Lower lobe of right lung (tissue), 2 donors: ENCODE measurements at regions not wholly inside any gene's neighbourhood (a gene's known extent, or its start where the extent isn't known, plus 50 kb on each side); places are given as distances from the start of the nearest gene placed in this dataset.

Experiments used
- ATAC-seq, 2 donors: fragments of 200-7000 bp; cut with Tn5 transposase; one replicate each; pipeline ENCODE4 v1.9.1; 2020 to 2022; ENCODE audit warnings: mild to moderate bottlenecking in 2 of 2, moderate library complexity in 2 of 2
- DNase-seq: peaks from one replicate; pipeline ENCODE4 v3.0.0-alpha.2; 2020
- H3K27ac ChIP-seq: fragments of 200-600 bp; one replicate; pipeline ENCODE4 v1.8.0; 2022
- H3K27me3 ChIP-seq: fragments of 200-600 bp; one replicate; pipeline ENCODE4 v1.8.0; 2022; ENCODE audit warnings: low read depth
- H3K36me3 ChIP-seq: fragments of 200-600 bp; one replicate; pipeline ENCODE4 v1.8.0; 2022; ENCODE audit warnings: mild to moderate bottlenecking
- H3K4me1 ChIP-seq: fragments of 200-600 bp; one replicate; pipeline ENCODE4 v1.8.0; 2022
- H3K4me3 ChIP-seq: fragments of 200-600 bp; one replicate; pipeline ENCODE4 v1.8.0; 2022; ENCODE audit warnings: mild to moderate bottlenecking
- H3K9me3 ChIP-seq: fragments of 200-600 bp; one replicate; pipeline ENCODE4 v1.8.0; 2022
- intact Hi-C: fragments of 100-400 bp; cut with DNase I; formaldehyde crosslinking; loops from one replicate; pipeline ENCODE4 v1.11.0; 2022
- TF ChIP-seq, protein P1 (sequence below): fragments of 200-600 bp; IDR thresholded peaks from one replicate; pipeline ENCODE4 v1.8.0; 2022; ENCODE audit warnings: antibody characterized with exemption, mild to moderate bottlenecking
- donor health status: DM: no; HTN: yes; CAD: no; lungs with severe emphysema.

DNA sequence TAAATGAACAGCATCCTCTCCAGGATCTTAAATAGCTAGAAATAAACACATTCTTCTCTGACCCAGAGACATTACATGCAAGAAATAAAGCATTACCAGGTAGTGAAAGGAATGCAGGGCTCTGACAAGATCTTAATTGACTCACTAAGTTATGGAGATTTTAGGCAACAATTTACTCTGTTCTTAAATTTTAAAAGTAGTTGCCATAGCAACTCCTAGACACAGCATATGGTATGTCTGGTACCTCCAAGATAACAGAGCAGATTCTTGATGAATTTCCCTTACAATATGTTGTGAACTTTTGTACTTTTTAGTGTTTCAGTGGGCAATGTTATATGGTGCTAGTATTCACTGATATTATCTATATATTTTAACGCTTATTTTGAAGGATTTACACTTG lies 76.7 kb upstream of the G2E3 start:
- no peaks in the 10 kb centered on the region for H3K36me3 ChIP-seq
- H3K4me1 ChIP-seq = no peaks in the 10 kb centered on the region
- no peak for ATAC-seq
- H3K9me3 ChIP-seq = no peaks in the 10 kb centered on the region
- no peaks in the 10 kb centered on the region for H3K27me3 ChIP-seq
- DNase-seq = no peak
- no peak overlapping the region for H3K27ac ChIP-seq
- no peak overlapping the region for H3K4me3 ChIP-seq
- TF ChIP-seq, protein P1, sequence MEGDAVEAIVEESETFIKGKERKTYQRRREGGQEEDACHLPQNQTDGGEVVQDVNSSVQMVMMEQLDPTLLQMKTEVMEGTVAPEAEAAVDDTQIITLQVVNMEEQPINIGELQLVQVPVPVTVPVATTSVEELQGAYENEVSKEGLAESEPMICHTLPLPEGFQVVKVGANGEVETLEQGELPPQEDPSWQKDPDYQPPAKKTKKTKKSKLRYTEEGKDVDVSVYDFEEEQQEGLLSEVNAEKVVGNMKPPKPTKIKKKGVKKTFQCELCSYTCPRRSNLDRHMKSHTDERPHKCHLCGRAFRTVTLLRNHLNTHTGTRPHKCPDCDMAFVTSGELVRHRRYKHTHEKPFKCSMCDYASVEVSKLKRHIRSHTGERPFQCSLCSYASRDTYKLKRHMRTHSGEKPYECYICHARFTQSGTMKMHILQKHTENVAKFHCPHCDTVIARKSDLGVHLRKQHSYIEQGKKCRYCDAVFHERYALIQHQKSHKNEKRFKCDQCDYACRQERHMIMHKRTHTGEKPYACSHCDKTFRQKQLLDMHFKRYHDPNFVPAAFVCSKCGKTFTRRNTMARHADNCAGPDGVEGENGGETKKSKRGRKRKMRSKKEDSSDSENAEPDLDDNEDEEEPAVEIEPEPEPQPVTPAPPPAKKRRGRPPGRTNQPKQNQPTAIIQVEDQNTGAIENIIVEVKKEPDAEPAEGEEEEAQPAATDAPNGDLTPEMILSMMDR = no peak
- intact Hi-C loops = no loop called here

DNA sequence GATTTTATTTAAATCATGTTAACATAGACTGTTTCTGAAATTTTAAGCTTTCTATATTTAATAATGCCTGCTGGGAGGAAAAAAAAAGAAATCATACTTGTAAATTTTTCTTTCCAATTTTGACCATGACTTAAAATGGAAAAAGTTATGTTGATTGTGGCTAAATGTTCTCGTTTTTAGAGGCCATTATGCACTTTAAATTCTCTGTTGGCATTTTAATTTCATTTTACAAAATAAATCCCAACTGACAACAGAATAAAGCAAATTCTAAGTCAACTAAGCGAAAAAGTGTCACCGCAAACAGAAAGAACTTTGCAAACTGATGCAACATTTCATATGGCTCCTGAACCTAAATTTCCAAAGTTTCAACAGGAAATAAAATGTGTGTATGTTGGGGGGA lies 74.8 kb upstream of the G2E3 start:
- no peaks in the 10 kb centered on the region for H3K27me3 ChIP-seq
- H3K4me1 ChIP-seq = no peaks in the 10 kb centered on the region
- intact Hi-C loops = no loop called here
- no peaks in the 10 kb centered on the region for H3K36me3 ChIP-seq
- H3K27ac ChIP-seq = no peak overlapping the region
- no peaks in the 10 kb centered on the region for H3K9me3 ChIP-seq
- no peak for ATAC-seq
- TF ChIP-seq, protein P1 = no peak
- no peak for DNase-seq
- H3K4me3 ChIP-seq = no peak overlapping the region

DNA sequence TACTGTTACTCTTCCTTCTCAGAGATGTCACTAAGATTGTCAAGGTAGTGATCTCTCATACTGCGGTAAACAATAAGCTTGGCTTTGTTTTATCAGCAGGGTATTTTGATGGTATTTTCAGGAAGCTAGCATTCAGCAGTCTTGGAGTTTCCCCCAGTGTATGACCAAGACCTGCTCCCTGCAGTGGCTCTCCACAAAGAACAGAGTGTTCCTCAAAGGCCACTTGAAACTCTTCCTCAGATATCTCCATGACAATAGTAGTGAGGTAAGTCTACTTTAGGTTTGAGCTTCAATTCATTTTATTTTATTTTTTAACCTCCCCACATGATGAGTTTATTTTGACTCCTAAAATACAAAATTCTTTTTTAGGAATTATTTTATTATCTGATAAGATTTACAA lies 74.0 kb upstream of the G2E3 start:
- Histone ChIP-seq H3K4me1 (no peaks in the 10 kb centered on the region), H3K9me3 (no peaks in the 10 kb centered on the region), H3K4me3 (no peak overlapping the region), H3K36me3 (no peaks in the 10 kb centered on the region), H3K27ac (no peak overlapping the region), H3K27me3 (no peaks in the 10 kb centered on the region)
- ATAC-seq = no peak
- intact Hi-C loops = no loop called here
- TF ChIP-seq, protein P1 = no peak
- no peak for DNase-seq

DNA sequence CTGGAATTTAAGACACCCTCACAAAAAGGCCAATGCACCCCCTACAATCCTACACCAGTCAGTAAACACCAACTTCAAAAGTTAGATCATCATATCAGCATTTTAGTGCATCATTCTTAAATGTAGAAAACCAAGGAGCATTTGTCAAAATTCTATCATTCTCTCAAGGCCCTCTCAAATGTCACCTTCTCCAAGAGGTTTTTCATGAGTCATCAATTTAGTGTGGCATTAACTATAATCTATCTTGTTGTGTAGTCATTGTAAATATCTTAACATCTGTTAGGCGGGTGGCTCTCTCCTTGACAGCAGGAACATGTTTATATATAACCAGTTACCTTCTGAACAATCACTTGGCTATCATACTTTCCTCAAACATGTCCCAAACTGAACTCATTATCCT lies 62.1 kb upstream of the G2E3 start:
- no peaks in the 10 kb centered on the region for H3K36me3 ChIP-seq
- H3K27me3 ChIP-seq = no peaks in the 10 kb centered on the region
- DNase-seq (no peak), ATAC-seq (no peak)
- no peaks in the 10 kb centered on the region for H3K4me1 ChIP-seq
- H3K4me3 ChIP-seq = no peak overlapping the region
- H3K9me3 ChIP-seq = no peaks in the 10 kb centered on the region
- intact Hi-C loops = no loop called here
- no peak overlapping the region for H3K27ac ChIP-seq
- TF ChIP-seq, protein P1 = no peak

DNA sequence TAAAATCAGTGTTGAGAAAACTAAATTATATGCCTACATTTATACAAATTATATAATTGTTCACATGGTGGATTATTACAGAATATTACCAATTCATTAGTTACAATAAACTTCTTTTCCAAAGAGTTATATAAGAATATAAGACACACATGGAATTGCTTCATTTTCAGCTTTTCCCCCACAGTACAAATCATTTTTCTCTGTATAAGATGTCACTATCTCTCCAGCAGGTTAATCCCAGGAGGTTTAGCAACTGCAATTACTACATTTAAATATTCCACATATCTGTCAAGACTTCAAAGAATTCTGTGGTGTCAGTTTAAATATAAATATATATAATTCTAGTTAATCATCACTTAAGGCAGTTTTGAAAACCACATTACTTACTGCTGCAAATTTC lies 59.6 kb upstream of the G2E3 start:
- ATAC-seq = no peak
- intact Hi-C loops = no loop called here
- no peaks in the 10 kb centered on the region for H3K36me3 ChIP-seq

More for the DNA sequence above, 59.6 kb upstream of the G2E3 start:
- TF ChIP-seq, protein P1 = no peak
- Histone ChIP-seq H3K27ac (no peak overlapping the region), H3K4me3 (no peak overlapping the region), H3K4me1 (no peaks in the 10 kb centered on the region), H3K9me3 (no peaks in the 10 kb centered on the region), H3K27me3 (no peaks in the 10 kb centered on the region)
- DNase-seq = no peak
